GM19328 (cell line): ENCODE measurements at regions not wholly inside any gene's neighbourhood (a gene's known extent, or its start where the extent isn't known, plus 50 kb on each side); places are given as distances from the start of the nearest gene placed in this dataset.
"Not testable (repeated sequence)": the region's sequence is repeated elsewhere in the genome, so short reads cannot be mapped to it uniquely, and the experiment has no call there.

ENCODE experiments used
- ATAC-seq: cut with Tn5 transposase; IDR thresholded peaks from one replicate; pipeline ENCODE4 v1.9.1; 2021; ENCODE audit warnings: mild to moderate bottlenecking, moderate library complexity; ENCODE audit not compliant: unreplicated experiment

- ATAC-seq = no peak
Observed at GRCh38 chr2:15818318-15818753, 122.0 kb upstream of the MYCN start.

GRCh38 chr2:15818881-15819280, 121.5 kb upstream of the MYCN start:
- ATAC-seq = no peak

DNA sequence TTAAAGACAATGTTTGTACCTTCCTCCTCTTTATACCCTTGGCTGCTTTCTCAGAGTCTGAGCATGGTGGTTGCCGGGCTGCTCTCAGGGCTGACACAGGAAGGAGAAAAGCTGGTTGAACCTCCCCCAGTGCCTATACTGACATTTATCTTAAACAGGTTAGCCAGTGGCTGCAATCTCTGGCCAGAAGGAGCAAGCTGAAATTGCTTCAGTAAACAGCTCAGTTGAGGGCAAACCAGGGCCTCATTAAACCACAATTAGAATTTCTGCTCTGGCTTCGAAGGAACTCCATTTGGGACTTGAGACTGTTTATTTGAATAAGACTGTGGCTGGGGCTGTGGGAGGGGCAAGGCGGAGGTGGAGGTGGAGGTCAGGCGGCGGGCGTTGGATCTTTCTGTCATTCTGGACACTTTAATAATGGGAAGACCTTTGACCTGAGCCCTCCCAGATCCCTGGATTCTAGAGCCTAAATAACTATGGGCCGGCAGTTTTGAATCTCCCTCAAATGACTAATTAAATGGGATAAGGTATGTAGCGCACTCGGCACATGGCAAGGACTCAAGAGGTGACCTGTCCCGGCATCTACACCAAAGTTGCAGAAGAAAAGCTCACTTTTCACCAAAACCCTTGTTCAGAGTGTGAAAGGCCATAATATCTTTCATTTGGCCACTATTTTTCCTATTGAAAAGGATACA, 120.6 kb upstream of the MYCN start:
- no peak for ATAC-seq

- ATAC-seq = no peak
Observed at GRCh38 chr2:15820257-15820566, 120.1 kb upstream of the MYCN start.

DNA sequence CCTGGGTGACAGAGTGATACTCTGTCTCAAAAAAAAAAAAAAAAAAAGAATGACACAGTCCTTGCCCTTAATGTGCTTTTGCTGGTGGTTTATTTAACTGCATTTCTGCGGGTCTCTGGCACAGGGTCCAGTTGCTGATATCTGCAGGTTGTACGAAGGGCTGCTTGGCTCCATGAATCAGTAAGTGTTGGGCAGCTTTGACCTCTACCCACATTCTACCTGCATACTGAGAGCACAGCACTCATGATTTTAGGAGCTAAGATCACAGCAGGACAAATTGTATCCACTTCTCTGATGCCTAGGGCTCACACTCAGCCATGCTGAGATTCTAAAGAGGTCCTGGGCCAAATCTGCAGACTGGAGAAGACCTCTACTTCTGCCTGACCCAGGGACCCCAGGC, 119.4 kb upstream of the MYCN start:
- ATAC-seq = no peak

- ATAC-seq = no peak
Observed at GRCh38 chr2:15822151-15823044, 118.0 kb upstream of the MYCN start.

GRCh38 chr2:15823459-15824396, 116.6 kb upstream of the MYCN start:
- no peak for ATAC-seq

- ATAC-seq = not testable (repeated sequence)
Observed at GRCh38 chr2:15824467-15824866, 115.9 kb upstream of the MYCN start.

DNA sequence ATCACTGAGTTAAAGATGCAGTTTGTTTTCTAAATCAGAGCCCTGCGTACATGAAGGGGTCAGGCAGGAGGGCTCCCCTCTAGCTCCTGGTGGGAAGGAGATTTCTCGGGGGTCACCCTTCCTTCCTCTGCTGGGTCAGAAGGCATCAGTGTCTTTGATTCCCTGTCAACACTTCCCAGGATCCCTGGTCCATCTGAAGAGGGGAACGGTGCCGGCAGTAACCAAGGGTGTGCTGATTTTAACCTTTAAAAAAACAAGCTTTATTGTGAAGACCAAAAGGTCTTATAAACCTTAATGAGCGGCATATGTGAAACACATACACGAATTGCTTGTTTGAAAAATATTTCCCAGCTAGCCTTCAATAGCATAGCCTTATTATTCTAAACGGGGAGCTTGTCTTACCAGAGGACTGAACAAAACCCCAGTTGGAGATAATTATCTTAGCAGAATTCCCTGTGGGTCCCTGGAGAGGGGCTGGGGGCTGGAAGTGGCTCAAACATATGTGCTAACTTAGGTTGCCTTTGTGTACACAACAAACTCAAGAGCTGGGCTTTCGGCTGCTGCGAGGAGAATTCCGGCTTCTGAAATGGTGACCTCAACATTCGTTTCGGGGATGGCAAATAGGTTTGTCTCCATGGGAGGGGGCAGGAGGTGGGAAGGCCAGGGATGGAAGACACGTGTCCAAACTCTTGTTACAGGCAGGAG, 114.9 kb upstream of the MYCN start:
- ATAC-seq = no peak

GRCh38 chr2:15826273-15826717, 114.1 kb upstream of the MYCN start:
- no peak for ATAC-seq

DNA sequence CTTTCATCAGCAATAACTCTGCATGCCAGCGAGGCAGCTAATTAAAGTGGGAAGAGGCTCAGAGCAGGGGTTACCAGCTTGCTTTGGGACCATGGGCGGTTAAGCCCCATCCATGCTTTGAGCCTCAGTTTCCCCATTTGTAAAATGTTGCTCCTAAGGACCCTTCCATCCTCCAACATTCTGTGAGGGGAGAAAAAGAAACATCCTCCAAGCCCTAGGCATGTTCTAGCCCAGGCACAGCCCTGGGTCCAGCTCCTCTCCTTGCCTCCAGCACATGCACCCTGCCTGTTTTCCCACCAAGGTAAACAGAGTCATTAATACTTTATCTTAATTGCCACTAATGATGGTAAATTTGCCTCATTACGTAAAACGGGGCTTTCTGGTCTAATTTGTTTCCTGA, 113.3 kb upstream of the MYCN start:
- no peak for ATAC-seq

GRCh38 chr2:15828576-15828975, 111.8 kb upstream of the MYCN start:
- no peak for ATAC-seq

DNA sequence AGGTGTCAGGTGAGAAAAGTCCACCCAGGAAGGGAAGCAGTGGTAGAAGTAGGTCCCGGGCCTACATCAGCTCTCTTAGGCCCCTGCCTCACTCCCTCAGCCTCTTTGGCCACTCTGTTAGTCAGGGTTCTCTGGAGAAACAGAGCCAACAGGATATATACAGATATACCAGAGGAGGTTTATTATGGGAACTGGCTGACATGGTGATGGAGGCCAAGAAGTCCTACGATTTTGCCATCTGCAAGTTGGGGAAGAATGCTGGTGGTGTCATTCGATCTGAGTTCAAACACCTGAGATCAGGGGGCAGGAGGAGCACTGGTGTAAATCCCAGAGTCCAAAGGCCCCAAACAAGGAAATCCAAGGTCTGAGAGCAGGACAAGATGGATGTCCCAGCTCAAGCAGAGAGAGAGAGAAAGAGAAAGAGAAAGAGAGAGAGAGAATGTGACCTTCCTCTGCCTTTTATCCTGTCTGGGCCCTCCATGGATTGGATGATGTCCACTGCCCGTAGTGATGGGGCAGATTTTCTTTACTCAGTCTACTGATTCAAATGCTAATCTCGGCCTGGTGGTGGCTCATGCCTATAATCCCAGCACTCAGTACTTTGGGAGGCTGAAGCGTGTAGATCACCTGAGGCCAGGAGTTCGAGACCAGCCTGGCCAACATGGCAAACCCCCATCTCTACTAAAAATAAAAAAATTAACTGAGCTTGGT, 111.1 kb upstream of the MYCN start:
- ATAC-seq = no peak

GRCh38 chr2:15829985-15830384, 110.4 kb upstream of the MYCN start:
- ATAC-seq = no peak

- no peak for ATAC-seq
Observed at GRCh38 chr2:15830937-15831549, 109.3 kb upstream of the MYCN start.

DNA sequence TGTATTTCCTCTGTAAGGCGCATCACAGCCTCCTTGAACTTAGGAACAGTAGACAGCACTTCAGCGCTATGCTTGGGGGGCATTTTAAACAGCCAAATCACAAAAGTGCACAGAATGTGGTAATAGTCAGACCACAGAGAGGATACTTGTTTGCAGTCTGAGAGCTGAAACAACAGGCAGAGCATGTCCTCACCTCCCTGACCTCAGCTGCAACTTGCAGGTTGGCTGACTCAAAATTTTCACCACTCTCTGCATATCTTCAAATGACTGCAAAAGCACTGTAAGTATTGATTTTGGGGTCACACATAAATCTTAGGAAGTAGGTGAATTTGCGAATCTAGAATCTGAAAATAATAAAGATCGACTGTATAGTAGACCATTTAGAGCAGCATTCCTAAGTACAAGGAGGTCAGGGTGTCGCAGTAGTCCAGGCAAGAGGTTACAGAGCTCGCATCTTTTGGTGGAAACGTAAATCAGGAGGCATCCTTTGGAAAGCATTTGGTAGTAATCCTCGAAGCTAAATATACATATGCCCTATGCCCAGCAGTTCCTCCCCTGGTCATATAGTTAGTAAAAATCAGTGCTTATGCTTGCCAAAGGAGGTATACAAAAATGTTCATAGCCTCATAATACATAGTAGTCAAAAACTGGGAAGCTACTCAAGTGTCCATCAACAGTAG, 108.2 kb upstream of the MYCN start:
- no peak for ATAC-seq

DNA sequence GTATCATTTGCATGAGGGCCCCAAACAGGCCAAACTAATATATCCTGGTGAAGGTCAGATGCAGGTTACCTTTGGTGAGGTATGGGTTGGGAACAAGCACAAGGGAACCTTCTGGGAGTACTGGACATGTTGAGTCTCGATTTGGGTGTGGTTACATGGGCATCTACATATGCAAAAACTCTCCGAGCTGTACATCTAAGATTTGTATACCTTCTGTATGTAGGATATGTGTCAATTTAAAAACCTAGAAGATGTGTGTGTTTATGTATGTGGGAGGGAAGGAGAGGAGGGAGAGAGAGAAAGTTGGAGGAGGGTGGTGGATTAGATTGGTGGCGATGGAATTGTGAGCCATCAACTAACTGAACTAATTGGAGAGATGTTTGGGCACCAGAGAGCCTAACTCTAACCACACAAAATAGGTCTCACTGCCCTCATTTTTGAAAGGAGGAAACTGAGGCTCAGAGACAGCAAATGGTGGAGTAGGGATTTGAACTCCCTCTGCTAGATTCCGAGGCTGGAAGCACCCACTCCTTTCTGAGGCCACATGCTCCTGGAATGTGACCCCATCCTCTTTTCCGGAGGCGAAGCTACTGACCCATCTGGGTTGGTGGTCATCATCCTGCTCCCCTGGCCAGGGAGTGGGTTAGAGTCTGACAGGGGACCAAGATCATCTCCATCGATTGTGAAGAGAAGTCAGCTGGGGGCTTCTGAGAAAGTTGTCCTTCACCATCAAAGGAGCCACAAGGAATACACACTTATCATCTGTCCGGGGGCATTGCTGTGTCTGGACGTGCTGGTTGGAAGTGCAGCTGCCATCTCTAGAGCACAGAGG, 107.3 kb upstream of the MYCN start:
- no peak for ATAC-seq

- no peak for ATAC-seq
Observed at GRCh38 chr2:15833731-15834130, 106.6 kb upstream of the MYCN start.
